GM19023 (cell line): ENCODE measurements at regions not wholly inside any gene's neighbourhood (a gene's known extent, or its start where the extent isn't known, plus 50 kb on each side); places are given as distances from the start of the nearest gene placed in this dataset.

Experiments used
- ATAC-seq: cut with Tn5 transposase; IDR thresholded peaks from one replicate; pipeline ENCODE4 v1.9.1; 2021; ENCODE audit warnings: mild to moderate bottlenecking, moderate library complexity; ENCODE audit not compliant: unreplicated experiment

- no peak for ATAC-seq
Measured at GRCh38 chr2:235140801-235141081, 188.9 kb downstream of the SH3BP4 start.

GRCh38 chr2:235141411-235142128 lies 189.8 kb downstream of the SH3BP4 start:
- no peak for ATAC-seq

- ATAC-seq: no peak
Measured at GRCh38 chr2:235142601-235143000, 190.8 kb downstream of the SH3BP4 start.

- no peak for ATAC-seq
Measured at GRCh38 chr2:235143789-235144188, 192.0 kb downstream of the SH3BP4 start.

GRCh38 chr2:235144291-235144690 lies 192.5 kb downstream of the SH3BP4 start:
- no peak for ATAC-seq

GRCh38 chr2:235146206-235146605 lies 194.4 kb downstream of the SH3BP4 start:
- ATAC-seq: no peak

GRCh38 chr2:235146871-235147565 lies 195.2 kb downstream of the SH3BP4 start:
- no peak for ATAC-seq

- ATAC-seq: no peak
Measured at GRCh38 chr2:235148201-235149170, 196.7 kb downstream of the SH3BP4 start.

- no peak for ATAC-seq
Measured at GRCh38 chr2:235149240-235149659, 197.4 kb downstream of the SH3BP4 start.

- no peak for ATAC-seq
Measured at GRCh38 chr2:235149736-235150135, 197.9 kb downstream of the SH3BP4 start.

GRCh38 chr2:235151152-235151551 lies 199.3 kb downstream of the SH3BP4 start:
- ATAC-seq: no peak

- ATAC-seq: no peak
Measured at GRCh38 chr2:235155163-235155562, 203.3 kb downstream of the SH3BP4 start.

- no peak for ATAC-seq
Measured at GRCh38 chr2:235156055-235156454, 204.2 kb downstream of the SH3BP4 start.

GRCh38 chr2:235157746-235158482 lies 206.1 kb downstream of the SH3BP4 start:
- no peak for ATAC-seq

GRCh38 chr2:235160281-235160810 lies 208.5 kb downstream of the SH3BP4 start:
- no peak for ATAC-seq

GRCh38 chr2:235161565-235161964 lies 209.7 kb downstream of the SH3BP4 start:
- ATAC-seq: no peak

GRCh38 chr2:235162082-235162836 lies 210.4 kb downstream of the SH3BP4 start:
- no peak for ATAC-seq

- ATAC-seq: no peak
Measured at GRCh38 chr2:235162837-235163197, 211.0 kb downstream of the SH3BP4 start.

- ATAC-seq: no peak
Measured at GRCh38 chr2:235165136-235165535, 213.3 kb downstream of the SH3BP4 start.

GRCh38 chr2:235165631-235166030 lies 213.8 kb downstream of the SH3BP4 start:
- no peak for ATAC-seq
